HUES48 (cell line): ENCODE measurements at regions not wholly inside any gene's neighbourhood (a gene's known extent, or its start where the extent isn't known, plus 50 kb on each side); places are given as distances from the start of the nearest gene placed in this dataset.

ENCODE experiments used
- H3K27ac ChIP-seq: one replicate; pipeline ENCODE4 v1.7.0; 2013; ENCODE audit warnings: low read depth, low read length, inconsistent platforms
- H3K27me3 ChIP-seq: 2 replicates; pipeline ENCODE4 v1.6.1; 2013; ENCODE audit warnings: mild to moderate bottlenecking, low read length; ENCODE audit not compliant: control insufficient read depth, insufficient read depth
- H3K36me3 ChIP-seq: 2 replicates; pipeline ENCODE4 v1.6.1; 2013; ENCODE audit warnings: low read length; ENCODE audit not compliant: control insufficient read depth, insufficient read depth
- H3K4me1 ChIP-seq: 2 replicates; pipeline ENCODE4 v1.6.1; 2013; ENCODE audit warnings: mild to moderate bottlenecking, low read length; ENCODE audit not compliant: control insufficient read depth, insufficient read depth
- H3K4me3 ChIP-seq: 2 replicates; pipeline ENCODE4 v1.5.1; 2013; ENCODE audit warnings: mild to moderate bottlenecking, low read depth, low read length
- H3K9ac ChIP-seq: 2 replicates; pipeline ENCODE4 v1.6.1; 2013; ENCODE audit warnings: mild to moderate bottlenecking, low read depth, low read length, moderate library complexity
- H3K9me3 ChIP-seq: 2 replicates; pipeline ENCODE4 v1.6.1; 2013; ENCODE audit warnings: low read length; ENCODE audit not compliant: control insufficient read depth, insufficient read depth

- no peaks in the 10 kb centered on the region for H3K4me1 ChIP-seq
- H3K9ac ChIP-seq: no peak overlapping the region
- H3K27me3 ChIP-seq: no peaks in the 10 kb centered on the region
- H3K4me3 ChIP-seq: no peak overlapping the region
- H3K27ac ChIP-seq: no peak overlapping the region
- no peaks in the 10 kb centered on the region for H3K9me3 ChIP-seq
- H3K36me3 ChIP-seq: no peaks in the 10 kb centered on the region
These were observed 140.3 kb upstream of the ANKRD1 start for GRCh38 chr10:91061187-91061586.

- Histone ChIP-seq H3K36me3 (no peaks in the 10 kb centered on the region), H3K27me3 (no peaks in the 10 kb centered on the region), H3K4me3 (no peak overlapping the region), H3K9me3 (no peaks in the 10 kb centered on the region), H3K27ac (no peak overlapping the region), H3K4me1 (no peaks in the 10 kb centered on the region), H3K9ac (no peak overlapping the region)
These were observed 140.7 kb upstream of the ANKRD1 start for GRCh38 chr10:91061608-91062007.

- H3K27me3 ChIP-seq: no peaks in the 10 kb centered on the region
- no peak overlapping the region for H3K4me3 ChIP-seq
- no peaks in the 10 kb centered on the region for H3K9me3 ChIP-seq
- H3K9ac ChIP-seq: no peak overlapping the region
- no peak overlapping the region for H3K27ac ChIP-seq
- H3K4me1 ChIP-seq: no peaks in the 10 kb centered on the region
- no peaks in the 10 kb centered on the region for H3K36me3 ChIP-seq
These were observed 141.2 kb upstream of the ANKRD1 start for GRCh38 chr10:91062091-91062490.

GRCh38 chr10:91071786-91072185 lies 148.7 kb upstream of the PCGF5 start:
- Histone ChIP-seq H3K4me1 (no peaks in the 10 kb centered on the region), H3K4me3 (no peak overlapping the region), H3K27ac (no peak overlapping the region), H3K27me3 (no peaks in the 10 kb centered on the region), H3K9ac (no peak overlapping the region), H3K36me3 (no peaks in the 10 kb centered on the region), H3K9me3 (no peaks in the 10 kb centered on the region)

GRCh38 chr10:91073286-91073979 lies 147.0 kb upstream of the PCGF5 start:
- Histone ChIP-seq H3K9me3 (no peaks in the 10 kb centered on the region), H3K36me3 (no peaks in the 10 kb centered on the region), H3K9ac (no peak overlapping the region), H3K27ac (no peak overlapping the region), H3K4me3 (no peak overlapping the region), H3K4me1 (no peaks in the 10 kb centered on the region), H3K27me3 (no peaks in the 10 kb centered on the region)

- no peaks in the 10 kb centered on the region for H3K27me3 ChIP-seq
These were observed 143.4 kb upstream of the PCGF5 start for GRCh38 chr10:91076991-91077548.

GRCh38 chr10:91077549-91078071 lies 142.9 kb upstream of the PCGF5 start:
- Histone ChIP-seq H3K9me3 (no peaks in the 10 kb centered on the region), H3K27me3 (no peaks in the 10 kb centered on the region), H3K9ac (no peak overlapping the region), H3K4me3 (no peak overlapping the region), H3K4me1 (no peaks in the 10 kb centered on the region), H3K36me3 (no peaks in the 10 kb centered on the region), H3K27ac (no peak overlapping the region)

More at GRCh38 chr10:91076991-91077548, 143.4 kb upstream of the PCGF5 start:
- Histone ChIP-seq H3K4me1 (no peaks in the 10 kb centered on the region), H3K36me3 (no peaks in the 10 kb centered on the region), H3K27ac (no peak overlapping the region), H3K9ac (no peak overlapping the region), H3K9me3 (no peaks in the 10 kb centered on the region), H3K4me3 (no peak overlapping the region)

GRCh38 chr10:91080776-91081175 lies 139.7 kb upstream of the PCGF5 start:
- no peak overlapping the region for H3K4me3 ChIP-seq
- H3K9ac ChIP-seq: no peak overlapping the region
- no peak overlapping the region for H3K27ac ChIP-seq
- H3K9me3 ChIP-seq: no peaks in the 10 kb centered on the region
- H3K27me3 ChIP-seq: no peaks in the 10 kb centered on the region
- no peaks in the 10 kb centered on the region for H3K4me1 ChIP-seq
- H3K36me3 ChIP-seq: no peaks in the 10 kb centered on the region

- H3K27ac ChIP-seq: no peak overlapping the region
These were observed 138.0 kb upstream of the PCGF5 start for GRCh38 chr10:91082447-91082846.

GRCh38 chr10:91088300-91089140 lies 131.9 kb upstream of the PCGF5 start:
- Histone ChIP-seq H3K36me3 (no peaks in the 10 kb centered on the region), H3K4me1 (no peaks in the 10 kb centered on the region), H3K27ac (no peak overlapping the region), H3K4me3 (no peak overlapping the region), H3K27me3 (no peaks in the 10 kb centered on the region), H3K9ac (no peak overlapping the region), H3K9me3 (no peaks in the 10 kb centered on the region; the same call in 1 of the 2 replicates)

More at GRCh38 chr10:91082447-91082846, 138.0 kb upstream of the PCGF5 start:
- H3K4me3 ChIP-seq: no peak overlapping the region
- H3K36me3 ChIP-seq: no peaks in the 10 kb centered on the region
- no peak overlapping the region for H3K9ac ChIP-seq
- no peaks in the 10 kb centered on the region for H3K9me3 ChIP-seq
- H3K27me3 ChIP-seq: no peaks in the 10 kb centered on the region
- no peaks in the 10 kb centered on the region for H3K4me1 ChIP-seq
